Ovary (tissue), 7 donors: ENCODE measurements at regions not wholly inside any gene's neighbourhood (a gene's known extent, or its start where the extent isn't known, plus 50 kb on each side); places are given as distances from the start of the nearest gene placed in this dataset.

Experiments used
- DNase-seq, 5 donors: peaks; one replicate each; pipeline ENCODE4 v3.0.0-alpha.2; 2019 to 2020
- H3K27ac ChIP-seq, 2 donors: fragments of 200-600 bp; one replicate each; pipeline versions ENCODE4 v1.5.1 to v1.8.0; 2019 to 2022
- H3K27me3 ChIP-seq: fragments of 200-600 bp; one replicate; pipeline ENCODE4 v1.8.0; 2022
- H3K36me3 ChIP-seq: fragments of 200-600 bp; sonication (generic); one replicate; pipeline ENCODE4 v1.5.1; 2019
- H3K4me1 ChIP-seq: one replicate; pipeline ENCODE4 v1.8.1; 2013; ENCODE audit warnings: mild to moderate bottlenecking, moderate library complexity; ENCODE audit not compliant: insufficient read depth
- H3K4me3 ChIP-seq: fragments of 200-600 bp; sonication (generic); one replicate; pipeline ENCODE4 v1.5.1; 2017
- H3K9me3 ChIP-seq, 2 donors: fragments of 200-600 bp in 1 of 2; sonication (generic) in 1 of 2; one replicate each; pipeline versions ENCODE4 v1.5.1 to v1.8.1; 2013 to 2019; ENCODE audit warnings: mild to moderate bottlenecking in 1 of 2, moderate library complexity in 1 of 2
- EP300 ChIP-seq: sonication (generic); formaldehyde crosslinking; IDR thresholded peaks from one replicate; pipeline ENCODE4 v1.6.1; 2017; ENCODE audit warnings: antibody characterized with exemption
- POLR2A ChIP-seq: fragments of 450-650 bp; IDR thresholded peaks from one replicate; pipeline ENCODE4 v1.6.1; 2017; ENCODE audit warnings: antibody characterized with exemption, mild to moderate bottlenecking, moderate library complexity
- WGBS, 3 donors: extraction: QIAGEN DNeasy Blood & Tissue Kit in 1 of 3; methylation state at CpG; one replicate each; pipeline versions ENCODE4 v1.1.5 to v1.1.7; 2013 to 2017; 5-methylcytosine and 5-hydroxymethylcytosine counted together
- intact Hi-C, 4 donors: fragments of 100-400 bp; cut with DNase I; formaldehyde crosslinking; loops; one replicate each; pipeline versions ENCODE4 v1.11.0 to v1.15.1; 2022 to 2023
- TF ChIP-seq, protein P1 (sequence below), 3 donors: fragments of 450-650 bp in 2 of 3; fragments of 200-600 bp in 1 of 3; IDR thresholded peaks; one replicate each; pipeline versions ENCODE4 v1.5.1 to v1.8.0; 2016 to 2022; ENCODE audit warnings: antibody characterized with exemption in 3 of 3, mild to moderate bottlenecking in 1 of 3
- donor health status: DM: no; HTN: no; CAD: no; lungs with moderate emphysema.
- donor health status: DM: no; HTN: no; CAD: no.
- donor health status: Bipolar disorder and iron deficiency.
- donor health status: DM: no; HTN: no; CAD: no.
- donor health status: DM: yes; HTN: yes; CAD: no.

- intact Hi-C loops: no loop called here
Observed at GRCh38 chr5:124060011-124060410, 548.0 kb downstream of the CSNK1G3 start.

DNA sequence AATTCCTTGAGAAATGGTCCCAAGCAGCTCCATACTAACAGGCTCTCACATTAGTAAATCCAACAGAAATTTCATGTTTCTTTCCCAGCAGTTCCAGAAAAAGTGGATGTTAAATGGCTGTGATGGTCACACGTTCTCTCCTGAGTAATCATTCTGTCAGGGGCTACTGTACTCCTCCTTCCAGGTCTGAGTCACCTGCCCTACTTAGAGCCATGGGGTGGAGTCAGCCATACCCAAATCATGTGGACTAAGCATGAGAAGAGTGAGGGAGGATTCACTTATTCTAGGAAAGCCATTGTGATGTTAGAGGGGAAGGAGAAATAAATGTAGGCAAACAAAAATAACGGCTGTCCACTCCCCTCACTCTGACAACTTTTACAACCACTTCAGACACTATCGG is 547.2 kb downstream of the CSNK1G3 start:
- no peaks in the 10 kb centered on the region for H3K36me3 ChIP-seq
- no peaks in the 10 kb centered on the region for H3K9me3 ChIP-seq
- intact Hi-C loops: no loop called here
- peaks cover 5% of the 10 kb centered on the region for H3K4me1 ChIP-seq
- TF ChIP-seq, protein P1, sequence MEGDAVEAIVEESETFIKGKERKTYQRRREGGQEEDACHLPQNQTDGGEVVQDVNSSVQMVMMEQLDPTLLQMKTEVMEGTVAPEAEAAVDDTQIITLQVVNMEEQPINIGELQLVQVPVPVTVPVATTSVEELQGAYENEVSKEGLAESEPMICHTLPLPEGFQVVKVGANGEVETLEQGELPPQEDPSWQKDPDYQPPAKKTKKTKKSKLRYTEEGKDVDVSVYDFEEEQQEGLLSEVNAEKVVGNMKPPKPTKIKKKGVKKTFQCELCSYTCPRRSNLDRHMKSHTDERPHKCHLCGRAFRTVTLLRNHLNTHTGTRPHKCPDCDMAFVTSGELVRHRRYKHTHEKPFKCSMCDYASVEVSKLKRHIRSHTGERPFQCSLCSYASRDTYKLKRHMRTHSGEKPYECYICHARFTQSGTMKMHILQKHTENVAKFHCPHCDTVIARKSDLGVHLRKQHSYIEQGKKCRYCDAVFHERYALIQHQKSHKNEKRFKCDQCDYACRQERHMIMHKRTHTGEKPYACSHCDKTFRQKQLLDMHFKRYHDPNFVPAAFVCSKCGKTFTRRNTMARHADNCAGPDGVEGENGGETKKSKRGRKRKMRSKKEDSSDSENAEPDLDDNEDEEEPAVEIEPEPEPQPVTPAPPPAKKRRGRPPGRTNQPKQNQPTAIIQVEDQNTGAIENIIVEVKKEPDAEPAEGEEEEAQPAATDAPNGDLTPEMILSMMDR (IDR thresholded peaks at IDR 0.05): no peak
- TF ChIP-seq POLR2A (no peak), EP300 (no peak)
- 85 to 97% (median 90%) methylated on average over 3 of the region's 3 CpGs for WGBS, 3 donors
- no peak overlapping the region for H3K27ac ChIP-seq
- H3K4me3 ChIP-seq: no peak overlapping the region
- no peak for DNase-seq
- no peaks in the 10 kb centered on the region for H3K27me3 ChIP-seq

More at GRCh38 chr5:124060011-124060410, 548.0 kb downstream of the CSNK1G3 start:
- no peaks in the 10 kb centered on the region for H3K9me3 ChIP-seq
- TF ChIP-seq POLR2A: no peak
- no peak for TF ChIP-seq EP300
- TF ChIP-seq, protein P1 (IDR thresholded peaks at IDR 0.05): no peak
- H3K4me1 ChIP-seq: peaks cover 5% of the 10 kb centered on the region
- H3K27me3 ChIP-seq: no peaks in the 10 kb centered on the region
- H3K4me3 ChIP-seq: no peak overlapping the region
- DNase-seq: no peak
- no peak overlapping the region for H3K27ac ChIP-seq
- no peaks in the 10 kb centered on the region for H3K36me3 ChIP-seq

DNA sequence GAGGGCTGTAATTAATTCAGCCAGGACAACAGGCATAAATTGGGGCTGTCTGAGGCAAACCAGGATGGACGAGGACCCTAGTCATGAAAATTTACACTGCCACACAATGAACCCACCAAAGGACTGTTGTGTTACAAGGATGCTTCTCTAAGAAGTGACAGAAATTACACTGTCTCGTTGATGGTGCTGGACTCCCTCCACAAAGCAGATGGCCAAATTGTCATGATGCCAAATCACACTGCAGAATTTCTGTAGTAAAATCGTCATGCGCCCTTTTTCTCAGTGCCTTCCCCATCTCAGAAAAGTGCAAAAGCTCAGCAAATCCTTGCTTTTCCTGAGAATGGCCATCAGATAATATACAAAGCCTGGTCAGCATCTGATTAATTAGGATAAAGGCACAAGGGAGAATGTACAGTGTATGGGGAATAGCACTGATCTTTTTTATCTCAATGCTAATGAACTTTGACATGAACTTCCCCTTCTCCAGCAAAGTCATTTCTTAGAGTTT is 545.8 kb downstream of the CSNK1G3 start:
- no peaks in the 10 kb centered on the region for H3K9me3 ChIP-seq
- intact Hi-C loops: no loop called here
- no peak for TF ChIP-seq EP300
- TF ChIP-seq POLR2A: no peak
- TF ChIP-seq, protein P1 (IDR thresholded peaks at IDR 0.05): no peak
- H3K36me3 ChIP-seq: no peaks in the 10 kb centered on the region
- H3K4me3 ChIP-seq: no peak overlapping the region
- peaks cover 5% of the 10 kb centered on the region for H3K4me1 ChIP-seq
- WGBS, 3 donors: 14 to 26% (median 18%) methylated on average over 4 of the region's 4 CpGs
- no peak overlapping the region for H3K27ac ChIP-seq
- no peak for DNase-seq
- no peaks in the 10 kb centered on the region for H3K27me3 ChIP-seq

GRCh38 chr5:124056991-124057723 is 545.2 kb downstream of the CSNK1G3 start:
- WGBS, 3 donors: 4 to 7% (median 4%) methylated on average over 6 of the region's 6 CpGs
- no peaks in the 10 kb centered on the region for H3K27me3 ChIP-seq
- H3K9me3 ChIP-seq: no peaks in the 10 kb centered on the region
- no peak overlapping the region for H3K4me3 ChIP-seq
- peak in 1 of 5 donors; percentile 12 for DNase-seq
- intact Hi-C loops: no loop called here
- H3K36me3 ChIP-seq: no peaks in the 10 kb centered on the region
- H3K27ac ChIP-seq: no peak overlapping the region
- no peak for TF ChIP-seq POLR2A
- peaks cover 5% of the 10 kb centered on the region for H3K4me1 ChIP-seq

- no peak overlapping the region for H3K27ac ChIP-seq
- WGBS, 3 donors: 75 to 82% (median 77%) methylated on average over 11 of the region's 11 CpGs
Observed at GRCh38 chr5:124056326-124056990, 544.5 kb downstream of the CSNK1G3 start.

More at GRCh38 chr5:124056326-124056990, 544.5 kb downstream of the CSNK1G3 start:
- TF ChIP-seq EP300 (no peak), POLR2A (no peak)
- TF ChIP-seq, protein P1 (IDR thresholded peaks at IDR 0.05): no peak
- Histone ChIP-seq H3K36me3 (no peaks in the 10 kb centered on the region), H3K4me1 (peaks cover 5% of the 10 kb centered on the region), H3K27me3 (no peaks in the 10 kb centered on the region), H3K4me3 (no peak overlapping the region), H3K9me3 (no peaks in the 10 kb centered on the region)
- DNase-seq: no peak
- intact Hi-C loops: no loop called here
